A673 (cell line): ENCODE measurements at regions not wholly inside any gene's neighbourhood (a gene's known extent, or its start where the extent isn't known, plus 50 kb on each side); places are given as distances from the start of the nearest gene placed in this dataset.

Experiments
- BruUV-seq: library from RNA; stranded (reverse); fragments of 400-500 nt; replicated peaks from 2 replicates; lab custom pipeline; 2021; lab: Mats Ljungman, UMichigan
- CTCF ChIA-PET: fragments of 300-600 bp; sonication (Branson Sonifier 250); formaldehyde crosslinking; loops from one replicate; lab custom pipeline; 2022; ENCODE audit warnings: antibody characterized with exemption; lab: Charles Lee
- POLR2A ChIA-PET: fragments of 300-600 bp; sonication (Branson Sonifier 250); formaldehyde crosslinking; loops from one replicate; lab custom pipeline; 2022; ENCODE audit warnings: antibody characterized with exemption; ENCODE audit not compliant: low non-redundant PET; lab: Charles Lee
- DNase-seq: peaks from one replicate; pipeline ENCODE4 v3.0.0-alpha.2; 2015; ENCODE audit warnings: low spot score
- H3K27ac ChIP-seq: fragments of 200-600 bp; sonication (generic); 2 replicates; pipeline ENCODE4 v1.5.1; 2016; ENCODE audit warnings: mixed run types, low read depth, mild to moderate bottlenecking, mixed read lengths, antibody characterized with exemption, low read length; ENCODE audit not compliant: poor library complexity, severe bottlenecking
- H3K27me3 ChIP-seq: fragments of 200-600 bp; sonication (generic); replicated peaks from 2 replicates; pipeline ENCODE4 v1.6.1; 2017; ENCODE audit warnings: mixed run types, low read depth, mild to moderate bottlenecking, mixed read lengths, antibody characterized with exemption, low read length; ENCODE audit not compliant: insufficient read depth, poor library complexity
- H3K36me3 ChIP-seq: fragments of 200-600 bp; sonication (generic); 2 replicates; pipeline ENCODE4 v1.6.1; 2016; ENCODE audit warnings: mixed run types, mild to moderate bottlenecking, mixed read lengths, antibody characterized with exemption, low read length; ENCODE audit not compliant: insufficient read depth, poor library complexity, severe bottlenecking
- H3K4me1 ChIP-seq: fragments of 200-600 bp; sonication (generic); 2 replicates; pipeline ENCODE4 v1.6.1; 2017; ENCODE audit warnings: mixed run types, mild to moderate bottlenecking, mixed read lengths, antibody characterized with exemption, low read length; ENCODE audit not compliant: insufficient read depth, poor library complexity, severe bottlenecking
- H3K4me3 ChIP-seq: fragments of 200-600 bp; sonication (generic); 2 replicates; pipeline ENCODE4 v1.5.1; 2016; ENCODE audit warnings: low read depth, mixed run types, mild to moderate bottlenecking, mixed read lengths, low read length; ENCODE audit not compliant: poor library complexity, severe bottlenecking
- H3K9me3 ChIP-seq: fragments of 200-600 bp; sonication (generic); 2 replicates; pipeline ENCODE4 v1.6.1; 2016; ENCODE audit warnings: mixed run types, low read depth, mild to moderate bottlenecking, mixed read lengths, antibody characterized with exemption, low read length; ENCODE audit not compliant: poor library complexity, severe bottlenecking
- EZH2 ChIP-seq: fragments of 200-600 bp; sonication (generic); IDR thresholded peaks from 2 replicates; pipeline ENCODE4 v1.6.1; 2017; ENCODE audit warnings: borderline replicate concordance, low read depth, mild to moderate bottlenecking, mixed read lengths, antibody characterized with exemption, low read length; ENCODE audit not compliant: poor library complexity, severe bottlenecking
- intact Hi-C: fragments of 100-400 bp; cut with micrococcal nuclease; formaldehyde crosslinking; loops from one replicate; pipeline ENCODE4 v1.10.0; 2022; ENCODE audit not compliant: unreplicated experiment
- TF ChIP-seq, protein P1 (sequence below): fragments of 300-800, 200-600 bp; sonication (generic); conservative IDR thresholded peaks from 2 replicates; pipeline ENCODE4 v1.5.1; 2017; ENCODE audit warnings: low read depth, mild to moderate bottlenecking, antibody characterized with exemption, low read length, moderate library complexity, mixed read lengths

DNA sequence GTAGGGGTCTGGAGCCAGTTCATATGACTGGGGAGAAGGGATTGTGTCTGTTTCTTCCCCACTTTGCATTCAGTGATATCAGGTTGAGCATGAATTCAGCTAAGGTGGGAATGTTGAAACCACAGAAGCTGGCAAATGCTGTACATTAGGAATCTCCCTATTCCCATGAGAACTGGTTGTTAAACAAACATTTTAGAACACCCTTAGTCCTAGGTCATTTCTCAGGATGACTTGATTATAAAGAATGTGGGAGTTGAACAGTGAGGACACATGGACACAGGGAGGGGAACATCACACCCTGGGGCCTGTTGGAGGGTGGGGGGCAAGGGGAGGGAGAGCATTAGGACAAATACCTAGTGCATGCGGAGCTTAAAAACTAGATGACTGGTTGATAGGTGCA lies 62.6 kb upstream of the LIMCH1 start:
- no peak for DNase-seq
- no peak overlapping the region for H3K27ac ChIP-seq
- TF ChIP-seq EZH2, result no peak
- TF ChIP-seq, protein P1, sequence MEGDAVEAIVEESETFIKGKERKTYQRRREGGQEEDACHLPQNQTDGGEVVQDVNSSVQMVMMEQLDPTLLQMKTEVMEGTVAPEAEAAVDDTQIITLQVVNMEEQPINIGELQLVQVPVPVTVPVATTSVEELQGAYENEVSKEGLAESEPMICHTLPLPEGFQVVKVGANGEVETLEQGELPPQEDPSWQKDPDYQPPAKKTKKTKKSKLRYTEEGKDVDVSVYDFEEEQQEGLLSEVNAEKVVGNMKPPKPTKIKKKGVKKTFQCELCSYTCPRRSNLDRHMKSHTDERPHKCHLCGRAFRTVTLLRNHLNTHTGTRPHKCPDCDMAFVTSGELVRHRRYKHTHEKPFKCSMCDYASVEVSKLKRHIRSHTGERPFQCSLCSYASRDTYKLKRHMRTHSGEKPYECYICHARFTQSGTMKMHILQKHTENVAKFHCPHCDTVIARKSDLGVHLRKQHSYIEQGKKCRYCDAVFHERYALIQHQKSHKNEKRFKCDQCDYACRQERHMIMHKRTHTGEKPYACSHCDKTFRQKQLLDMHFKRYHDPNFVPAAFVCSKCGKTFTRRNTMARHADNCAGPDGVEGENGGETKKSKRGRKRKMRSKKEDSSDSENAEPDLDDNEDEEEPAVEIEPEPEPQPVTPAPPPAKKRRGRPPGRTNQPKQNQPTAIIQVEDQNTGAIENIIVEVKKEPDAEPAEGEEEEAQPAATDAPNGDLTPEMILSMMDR, result no peak
- H3K27me3 ChIP-seq, result no peaks in the 10 kb centered on the region
- ChIA-PET POLR2A (no interaction called here), CTCF (no interaction called here)
- no peaks in the 10 kb centered on the region for H3K9me3 ChIP-seq
- no TSS peak for BruUV-seq
- H3K4me3 ChIP-seq, result no peak overlapping the region
- H3K4me1 ChIP-seq, result peaks cover 26% of the 10 kb centered on the region
- no peaks in the 10 kb centered on the region for H3K36me3 ChIP-seq
- intact Hi-C loops, result no loop called here

DNA sequence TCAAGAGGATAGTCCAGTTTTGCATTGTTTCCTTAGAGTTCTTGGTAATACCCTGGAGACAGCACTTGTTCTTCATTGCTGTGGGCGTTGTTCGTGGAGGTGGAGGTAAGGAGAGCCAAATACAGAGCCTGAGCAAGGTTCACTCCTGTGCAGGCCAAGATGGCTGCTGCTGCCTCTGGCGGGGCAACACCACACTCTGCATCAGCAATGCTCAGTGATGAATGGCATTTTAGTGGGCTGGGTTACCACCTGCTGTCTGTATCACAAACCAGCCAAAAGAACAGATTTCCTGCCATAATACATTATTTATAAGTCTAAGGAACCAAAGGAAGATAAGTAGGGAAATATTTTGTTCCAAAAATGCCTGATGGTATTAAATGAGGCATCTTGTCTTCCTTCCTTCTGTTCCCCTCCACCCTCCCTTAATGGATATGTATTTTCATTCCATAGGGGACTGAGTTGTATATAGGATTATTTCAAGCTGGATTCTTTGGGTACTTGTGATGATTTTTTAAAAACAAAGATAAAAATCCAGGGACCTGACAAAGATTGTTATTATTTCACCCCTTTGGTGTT lies 61.6 kb upstream of the LIMCH1 start:
- peak; percentile 85 for DNase-seq
- Histone ChIP-seq H3K27me3 (no peaks in the 10 kb centered on the region), H3K27ac (peak overlapping the region; percentile 14), H3K4me1 (peaks cover 26% of the 10 kb centered on the region), H3K4me3 (no peak overlapping the region), H3K36me3 (no peaks in the 10 kb centered on the region), H3K9me3 (no peaks in the 10 kb centered on the region)
- ChIA-PET CTCF (interaction anchor here (0.6 kb wide), 1 partner anchor 167 kb away, joined by 4 read pairs; no protein-coding TSS in a partner anchor), POLR2A (no interaction called here)
- intact Hi-C loops, result loop anchor here (2.0 kb wide), 1 partner anchor 44 kb away; no protein-coding TSS in a partner anchor
- TF ChIP-seq, protein P1, result 0 out of 2 replicates have a peak, but pooled peaks have one; percentile 13
- TF ChIP-seq EZH2, result no peak
- no TSS peak for BruUV-seq

DNA sequence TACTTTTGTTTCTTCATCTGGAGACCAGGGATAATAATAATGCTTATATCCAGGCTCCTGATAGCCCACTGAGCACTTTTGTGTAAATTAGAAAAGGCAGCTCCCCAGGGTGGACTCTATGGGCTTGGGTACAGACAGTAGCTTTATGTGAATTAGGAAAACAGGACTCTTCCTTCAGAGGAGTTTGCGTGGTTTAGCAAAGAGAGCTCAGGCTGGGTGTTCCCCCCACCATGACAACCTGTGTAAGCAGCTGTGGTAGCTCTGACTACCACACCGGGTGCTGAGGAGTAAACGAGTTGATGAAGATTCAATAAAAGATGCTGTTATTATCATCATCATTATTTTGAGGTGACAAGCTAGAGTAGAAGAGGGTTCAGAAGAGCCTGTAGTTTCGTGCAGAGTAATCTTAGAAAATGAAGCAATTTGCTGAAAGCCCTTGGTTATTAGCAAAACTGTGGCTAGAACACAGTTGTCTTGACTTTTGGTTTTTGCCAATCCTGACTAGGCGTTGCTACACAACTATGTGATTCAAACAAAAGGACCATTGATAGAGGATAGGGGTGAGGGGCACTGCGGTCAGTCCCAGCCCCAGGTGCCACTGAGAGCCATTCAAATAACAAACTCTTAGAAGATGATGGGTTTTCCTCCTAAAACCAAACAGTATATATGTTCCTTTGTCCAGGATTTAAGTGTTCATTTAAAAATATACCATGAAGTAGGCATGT lies 60.6 kb upstream of the LIMCH1 start:
- POLR2A ChIA-PET, result no interaction called here
- no peaks in the 10 kb centered on the region for H3K27me3 ChIP-seq
- H3K4me3 ChIP-seq, result no peak overlapping the region
- H3K9me3 ChIP-seq, result no peaks in the 10 kb centered on the region
- CTCF ChIA-PET, result no interaction called here
- H3K27ac ChIP-seq, result peak overlapping the region; percentile 14
- no peak for TF ChIP-seq EZH2
- TF ChIP-seq, protein P1, result no peak
- no TSS peak for BruUV-seq
- DNase-seq, result no peak
- H3K4me1 ChIP-seq, result peaks cover 26% of the 10 kb centered on the region
- no peaks in the 10 kb centered on the region for H3K36me3 ChIP-seq
- intact Hi-C loops, result loop anchor here (2.0 kb wide), 1 partner anchor 45 kb away; no protein-coding TSS in a partner anchor
